Naive thymus-derived CD8-positive, alpha-beta T cell (primary cell): ENCODE measurements at regions not wholly inside any gene's neighbourhood (a gene's known extent, or its start where the extent isn't known, plus 50 kb on each side); places are given as distances from the start of the nearest gene placed in this dataset.
A peak's percentile ranks its signal among the peaks of the same experiment; 100 is the strongest.
"Not testable (repeated sequence)": the region's sequence is repeated elsewhere in the genome, so short reads cannot be mapped to it uniquely, and the experiment has no call there.

Experiments
- ATAC-seq, 2 donors: fragments of 150-1000 bp; cut with Tn5 transposase in 1 of 2; sonication (Bioruptor Pico), chemical (Tn5 transposase) in 1 of 2; 1 replicate in 1 of 2; 2 replicates in 1 of 2; pipeline ENCODE4 v1.10.0; 2021; ENCODE audit warnings: mild to moderate bottlenecking in 2 of 2, moderate library complexity in 2 of 2
- POLR2A ChIA-PET: fragments of 350-600 bp; sonication (Branson Sonifier 250); formaldehyde crosslinking; loops from one replicate; lab custom pipeline; 2021; ENCODE audit warnings: antibody characterized with exemption; lab: Charles Lee
- DNase-seq, 10 donors: peaks; one replicate each; pipeline versions ENCODE4 v3.0.0 to v3.0.0-alpha.2; 2020 to 2022
- H3K27ac Mint-ChIP-seq, 10 donors: one replicate each; pipeline ENCODE4 v1.8.0; 2020 to 2022; ENCODE audit warnings: mild to moderate bottlenecking in 10 of 10, mixed read lengths in 10 of 10, moderate library complexity in 4 of 10, inconsistent platforms in 1 of 10
- H3K27me3 Mint-ChIP-seq, 5 donors: one replicate each; pipeline ENCODE4 v1.8.0; 2021 to 2022; ENCODE audit warnings: mixed read lengths in 5 of 5
- H3K36me3 Mint-ChIP-seq, 3 donors: one replicate each; pipeline ENCODE4 v1.8.0; 2020 to 2022; ENCODE audit warnings: mixed read lengths in 3 of 3, mild to moderate bottlenecking in 2 of 3, inconsistent platforms in 1 of 3
- H3K4me1 Mint-ChIP-seq, 4 donors: one replicate each; pipeline ENCODE4 v1.8.0; 2021 to 2022; ENCODE audit warnings: mixed read lengths in 4 of 4
- H3K4me3 Mint-ChIP-seq, 10 donors: one replicate each; pipeline ENCODE4 v1.8.0; 2020 to 2022; ENCODE audit warnings: mild to moderate bottlenecking in 10 of 10, mixed read lengths in 10 of 10, moderate library complexity in 6 of 10, inconsistent platforms in 1 of 10
- H3K9me3 Mint-ChIP-seq, 9 donors: one replicate each; pipeline ENCODE4 v1.8.0; 2020 to 2022; ENCODE audit warnings: mixed read lengths in 9 of 9, mild to moderate bottlenecking in 3 of 9, inconsistent platforms in 1 of 9, moderate library complexity in 1 of 9

DNA sequence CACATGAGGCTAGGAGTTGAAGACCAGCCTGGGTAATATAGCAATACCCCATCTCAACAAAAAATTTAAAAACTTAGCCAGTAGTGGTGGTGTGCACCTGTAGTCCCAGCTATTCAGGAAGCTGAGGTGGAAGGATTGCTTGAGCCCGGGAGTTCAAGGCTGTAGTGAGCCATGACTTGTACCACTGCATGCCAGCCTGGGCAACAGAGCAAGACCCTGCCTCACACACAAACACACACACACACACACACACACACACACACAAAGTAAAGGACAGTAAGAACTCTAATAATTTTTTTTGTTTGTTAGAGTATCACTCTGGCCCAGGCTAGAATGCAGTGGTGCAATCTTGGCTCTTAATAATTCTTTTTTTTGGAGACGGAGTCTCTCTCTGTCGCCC, 138.0 kb upstream of the SOD1 start:
- DNase-seq (no peak), ATAC-seq (no peak)
- Mint-ChIP-seq H3K4me1 (peaks cover 0 to 9% (median 2%) of the 10 kb centered on the region in 4 donors), H3K27me3 (no peaks in the 10 kb centered on the region), H3K9me3 (no peaks in the 10 kb centered on the region), H3K36me3 (no peaks in the 10 kb centered on the region), H3K4me3 (no peak overlapping the region), H3K27ac (no peak overlapping the region)
- POLR2A ChIA-PET: no interaction called here

DNA sequence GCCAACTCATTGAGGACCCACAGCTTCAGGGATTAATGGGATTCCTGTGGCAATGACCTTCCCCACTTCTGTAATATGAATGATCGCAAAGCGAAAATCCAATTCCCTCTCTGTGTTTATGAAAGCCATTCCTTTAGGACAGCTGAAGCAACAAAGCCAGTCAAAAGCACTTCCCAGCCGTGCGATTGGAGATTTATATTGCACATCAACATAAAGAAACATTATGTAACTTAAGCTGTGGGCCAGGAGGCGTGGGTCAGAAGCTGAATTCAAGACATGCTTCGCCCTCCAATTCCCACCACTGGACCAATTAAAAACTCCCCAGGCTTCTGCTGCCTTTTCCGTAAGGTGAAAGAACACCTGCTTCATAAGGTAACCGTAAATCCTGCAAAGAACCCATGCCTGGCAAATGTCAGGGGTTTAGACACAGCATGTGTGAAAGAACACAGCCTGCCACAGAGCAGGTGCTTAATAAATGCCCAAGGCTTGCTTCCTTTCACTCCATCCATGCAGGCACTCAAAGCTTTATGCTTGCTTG, 138.9 kb upstream of the SOD1 start:
- Mint-ChIP-seq H3K27me3 (no peaks in the 10 kb centered on the region), H3K36me3 (no peaks in the 10 kb centered on the region), H3K27ac (no peak overlapping the region), H3K9me3 (no peaks in the 10 kb centered on the region), H3K4me1 (peaks cover 0 to 7% (median 0%) of the 10 kb centered on the region in 4 donors), H3K4me3 (no peak overlapping the region)
- POLR2A ChIA-PET: no interaction called here
- no peak for DNase-seq
- ATAC-seq: no peak

- Mint-ChIP-seq H3K27ac (no peak overlapping the region), H3K36me3 (no peaks in the 10 kb centered on the region), H3K4me1 (peaks cover 0 to 7% (median 4%) of the 10 kb centered on the region in 4 donors), H3K4me3 (no peak overlapping the region), H3K9me3 (no peaks in the 10 kb centered on the region), H3K27me3 (peaks cover 0 to 3% (median 0%) of the 10 kb centered on the region in 5 donors)
- POLR2A ChIA-PET: no interaction called here
- no peak for DNase-seq
- no peak for ATAC-seq
Measured at GRCh38 chr21:31518580-31518979, 140.9 kb upstream of the SOD1 start.

DNA sequence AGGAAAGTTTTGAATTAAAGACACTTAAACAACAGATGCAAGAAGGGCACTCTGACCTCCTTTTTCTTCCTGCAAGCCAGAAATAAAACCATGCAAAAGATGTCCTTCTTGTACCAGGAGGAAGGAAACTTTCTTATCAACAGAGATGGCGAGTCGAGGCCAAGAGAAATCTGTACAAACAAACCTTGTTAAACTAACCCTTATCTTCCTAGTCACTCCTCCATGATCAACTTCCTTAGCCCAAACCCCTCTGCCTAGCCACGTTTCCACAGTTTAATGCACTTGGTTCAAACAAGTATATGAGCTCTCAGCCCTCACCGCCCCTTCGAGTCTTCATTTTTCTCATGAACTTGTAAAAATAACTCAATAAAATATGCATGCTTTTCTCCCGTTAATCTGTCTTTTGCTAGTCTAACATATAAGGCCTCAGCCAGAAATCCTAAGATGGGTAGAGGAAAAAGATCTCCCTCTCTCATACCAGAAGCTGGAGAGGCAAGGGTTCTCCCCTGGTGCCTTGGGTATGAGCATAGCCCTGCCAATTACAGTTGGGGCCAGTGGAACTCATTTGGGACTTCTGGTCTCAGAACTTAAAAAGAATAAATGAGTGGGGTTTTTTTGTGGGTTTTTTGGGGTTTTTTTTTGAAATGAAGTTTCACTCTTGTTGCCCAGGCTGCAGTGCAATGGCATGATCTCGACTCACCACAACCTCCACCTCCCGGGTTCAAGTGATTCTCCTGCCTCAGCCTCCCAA, 141.7 kb upstream of the SOD1 start:
- Mint-ChIP-seq H3K27me3 (peaks cover 0 to 3% (median 0%) of the 10 kb centered on the region in 5 donors), H3K4me1 (peaks cover 0 to 7% (median 4%) of the 10 kb centered on the region in 4 donors), H3K4me3 (no peak overlapping the region), H3K27ac (no peak overlapping the region), H3K9me3 (no peaks in the 10 kb centered on the region), H3K36me3 (no peaks in the 10 kb centered on the region)
- POLR2A ChIA-PET: no interaction called here
- no peak for ATAC-seq
- DNase-seq: no peak

DNA sequence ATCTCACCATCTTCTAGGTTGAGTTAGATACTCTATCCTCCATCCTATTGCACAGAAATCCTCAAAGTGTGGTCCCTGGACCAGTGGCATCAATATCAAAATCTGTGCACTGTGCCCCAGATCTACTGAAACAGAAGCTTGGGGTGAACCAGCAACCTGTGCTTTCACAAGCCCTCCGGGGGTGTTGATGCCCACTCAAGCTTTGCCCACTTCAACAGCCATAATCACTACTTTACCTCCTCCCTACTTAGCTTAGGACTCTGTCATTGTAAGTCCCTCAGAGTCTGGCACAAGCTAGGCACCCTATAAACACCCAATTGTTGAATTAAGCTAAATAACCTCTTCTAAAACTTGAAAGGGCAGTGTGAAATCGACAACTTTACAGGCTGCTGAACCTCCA, 144.2 kb upstream of the SOD1 start:
- ATAC-seq (no peak), DNase-seq (no peak)
- Mint-ChIP-seq H3K27me3 (peaks cover 0 to 3% (median 0%) of the 10 kb centered on the region in 5 donors), H3K36me3 (no peaks in the 10 kb centered on the region), H3K4me3 (no peak overlapping the region), H3K4me1 (peaks cover under 1 to 11% (median 4%) of the 10 kb centered on the region in 4 donors), H3K27ac (peak overlapping the region in 1 of 10 donors; percentile 18), H3K9me3 (no peaks in the 10 kb centered on the region)
- POLR2A ChIA-PET: no interaction called here

DNA sequence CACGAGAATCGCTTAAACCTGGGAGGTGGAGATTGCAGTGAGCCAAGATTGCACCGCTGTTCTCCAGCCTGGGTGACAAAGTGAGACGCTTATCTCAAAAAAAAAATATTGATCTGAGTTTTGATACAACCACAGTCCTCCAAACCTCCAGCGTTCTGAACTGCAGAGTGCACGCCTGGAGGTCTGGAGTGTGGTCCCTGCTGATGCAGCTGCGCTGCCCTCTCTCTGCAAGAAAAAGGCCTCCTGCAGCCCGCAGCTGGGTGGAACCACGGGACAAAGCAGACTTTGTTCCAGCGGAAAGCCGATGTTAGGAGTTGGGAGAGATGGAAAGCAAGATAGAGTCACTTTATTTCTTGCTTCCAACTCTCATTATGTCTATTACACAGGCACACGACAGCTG, 144.9 kb upstream of the SOD1 start:
- H3K27me3 Mint-ChIP-seq: peaks cover 0 to 3% (median 0%) of the 10 kb centered on the region in 5 donors
- H3K9me3 Mint-ChIP-seq: no peaks in the 10 kb centered on the region
- no peak overlapping the region for H3K4me3 Mint-ChIP-seq
- H3K27ac Mint-ChIP-seq: no peak overlapping the region
- no peak for DNase-seq
- no peak for ATAC-seq
- H3K36me3 Mint-ChIP-seq: no peaks in the 10 kb centered on the region
- POLR2A ChIA-PET: no interaction called here
- peaks cover 7 to 15% (median 8%) of the 10 kb centered on the region in 4 donors for H3K4me1 Mint-ChIP-seq

DNA sequence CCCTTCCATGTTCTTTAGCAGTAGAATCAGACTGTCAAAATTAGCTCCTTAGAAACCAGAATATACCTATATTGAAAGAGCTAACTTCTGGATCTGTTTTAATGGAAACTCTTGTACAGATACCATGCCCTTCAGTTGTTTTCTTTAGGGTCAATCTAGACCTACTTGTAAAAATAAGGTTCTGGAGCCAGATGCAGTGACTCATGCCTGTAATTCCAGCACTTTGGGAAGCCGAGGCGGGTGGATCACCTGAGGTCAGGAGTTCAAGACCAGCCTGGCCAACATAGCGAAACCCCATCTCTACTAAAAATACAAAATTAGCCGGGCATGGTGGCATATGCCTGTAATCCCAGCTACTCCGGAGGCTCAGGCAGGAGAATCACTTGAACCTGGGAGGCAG, 146.0 kb upstream of the SOD1 start:
- H3K4me3 Mint-ChIP-seq, H3K27me3 Mint-ChIP-seq, POLR2A ChIA-PET, ATAC-seq, H3K36me3 Mint-ChIP-seq, H3K27ac Mint-ChIP-seq, H3K9me3 Mint-ChIP-seq, DNase-seq: not testable (repeated sequence)
- H3K4me1 Mint-ChIP-seq: peaks cover 13 to 23% (median 15%) of the 10 kb centered on the region in 4 donors

DNA sequence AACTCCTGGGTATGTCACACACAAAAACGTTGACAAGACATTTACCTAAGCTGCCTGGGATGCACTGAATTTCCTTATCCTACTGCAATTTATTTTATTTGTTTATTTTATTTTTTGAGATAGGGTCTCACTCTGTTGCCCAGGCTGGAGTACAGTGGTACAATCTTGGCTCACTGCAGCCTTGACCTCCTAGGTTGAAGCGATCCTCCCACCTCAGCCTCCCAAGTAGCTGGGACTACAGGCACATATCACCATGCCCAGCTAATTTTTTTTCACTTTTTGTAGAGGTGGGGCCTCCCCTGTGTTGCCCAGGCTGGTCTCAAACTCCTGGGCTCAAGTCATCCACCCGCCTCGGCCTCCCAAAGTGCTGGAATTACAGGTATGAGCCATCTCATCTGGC, 147.5 kb upstream of the SOD1 start:
- H3K9me3 Mint-ChIP-seq, H3K36me3 Mint-ChIP-seq, POLR2A ChIA-PET, H3K4me3 Mint-ChIP-seq, ATAC-seq, DNase-seq, H3K27ac Mint-ChIP-seq, H3K27me3 Mint-ChIP-seq: not testable (repeated sequence)
- H3K4me1 Mint-ChIP-seq: peaks cover 15 to 19% (median 16%) of the 10 kb centered on the region in 4 donors

- H3K27me3 Mint-ChIP-seq: peaks cover 0 to 3% (median 0%) of the 10 kb centered on the region in 5 donors
- H3K9me3 Mint-ChIP-seq: no peaks in the 10 kb centered on the region
- POLR2A ChIA-PET: no interaction called here
- H3K4me1 Mint-ChIP-seq: peaks cover 17 to 25% (median 22%) of the 10 kb centered on the region in 4 donors
- no peak overlapping the region for H3K4me3 Mint-ChIP-seq
- H3K36me3 Mint-ChIP-seq: no peaks in the 10 kb centered on the region
- ATAC-seq: no peak
- DNase-seq: no peak
- no peak overlapping the region for H3K27ac Mint-ChIP-seq
Measured at GRCh38 chr21:31511258-31511657, 148.2 kb upstream of the SOD1 start.

DNA sequence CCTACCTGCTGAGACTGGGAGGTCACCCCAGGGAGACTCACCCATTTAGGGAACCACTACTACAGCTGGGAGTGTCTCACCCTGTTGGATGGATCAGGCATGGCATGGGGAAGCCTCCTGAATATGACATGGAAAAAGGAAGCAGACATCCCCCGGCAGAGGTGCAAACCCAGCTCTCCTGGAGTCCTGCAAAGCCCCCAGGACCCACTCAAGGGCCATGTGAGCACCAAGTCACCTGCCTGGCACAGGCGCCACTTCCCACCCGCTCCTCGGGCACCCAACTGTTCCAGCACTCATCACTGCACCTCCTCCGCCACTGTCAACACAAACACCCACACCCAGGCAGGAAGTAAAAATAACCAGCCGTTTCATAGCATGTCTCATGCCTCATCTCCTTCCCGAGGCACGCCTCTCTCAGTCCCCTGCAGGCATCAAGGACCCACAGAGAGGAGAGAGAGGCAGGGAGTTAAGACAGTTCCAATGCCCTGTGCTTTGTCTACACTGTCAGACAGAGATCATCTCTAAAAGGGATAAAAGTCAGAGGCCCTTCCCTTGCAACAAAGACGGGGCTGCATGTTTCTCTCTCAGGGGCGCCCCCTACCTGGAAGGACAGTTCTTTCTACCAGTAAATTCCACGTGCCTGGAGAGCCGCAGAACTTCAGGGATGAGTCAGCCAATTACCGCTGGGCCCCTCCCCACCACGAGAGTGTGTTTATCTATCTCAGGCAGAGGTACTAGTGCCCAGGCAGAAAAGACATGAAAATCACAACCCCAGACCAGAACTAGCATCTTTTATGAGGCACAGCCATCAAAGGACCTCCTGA, 150.1 kb upstream of the SOD1 start:
- POLR2A ChIA-PET: no interaction called here
- peak overlapping the region in 8 of 10 donors; percentile 0 to 51 (median 34) for H3K4me3 Mint-ChIP-seq
- peak; percentile 70 to 71 for ATAC-seq
- peaks cover 16 to 35% (median 31%) of the 10 kb centered on the region in 4 donors for H3K4me1 Mint-ChIP-seq
- H3K27ac Mint-ChIP-seq: peak overlapping the region; percentile 23 to 86 (median 58)
- no peaks in the 10 kb centered on the region for H3K36me3 Mint-ChIP-seq
- H3K27me3 Mint-ChIP-seq: no peaks in the 10 kb centered on the region
- no peaks in the 10 kb centered on the region for H3K9me3 Mint-ChIP-seq
- DNase-seq: peak; percentile 15 to 68 (median 48)

GRCh38 chr21:31505975-31506374, 153.5 kb upstream of the SOD1 start:
- Mint-ChIP-seq H3K27me3 (no peaks in the 10 kb centered on the region), H3K4me1 (peaks cover 18 to 37% (median 31%) of the 10 kb centered on the region in 4 donors), H3K9me3 (no peaks in the 10 kb centered on the region), H3K36me3 (no peaks in the 10 kb centered on the region), H3K4me3 (peak overlapping the region in 6 of 10 donors; percentile 0 to 46 (median 8)), H3K27ac (peak overlapping the region; percentile 0 to 85 (median 28))
- POLR2A ChIA-PET: interaction anchor here (0.7 kb wide), 1 partner anchor 106 kb away, joined by 5 read pairs; no protein-coding TSS in a partner anchor
- DNase-seq (peak in 3 of 10 donors; percentile 11 to 30 (median 27)), ATAC-seq (peak; percentile 58 to 61)

GRCh38 chr21:31503939-31504338, 155.6 kb upstream of the SOD1 start:
- Mint-ChIP-seq H3K27ac (peak overlapping the region in 3 of 10 donors; percentile 34 to 63 (median 61)), H3K9me3 (no peaks in the 10 kb centered on the region), H3K36me3 (no peaks in the 10 kb centered on the region), H3K4me1 (peaks cover 9 to 22% (median 19%) of the 10 kb centered on the region in 4 donors), H3K4me3 (no peak overlapping the region), H3K27me3 (no peaks in the 10 kb centered on the region)
- DNase-seq: no peak
- POLR2A ChIA-PET: no interaction called here
- no peak for ATAC-seq

- POLR2A ChIA-PET: no interaction called here
- peaks cover 9 to 22% (median 19%) of the 10 kb centered on the region in 4 donors for H3K4me1 Mint-ChIP-seq
Measured at GRCh38 chr21:31503467-31503866, 156.0 kb upstream of the SOD1 start.

More at GRCh38 chr21:31503467-31503866, 156.0 kb upstream of the SOD1 start:
- H3K4me3 Mint-ChIP-seq: no peak overlapping the region
- H3K27me3 Mint-ChIP-seq: no peaks in the 10 kb centered on the region
- ATAC-seq (no peak), DNase-seq (no peak)
- no peaks in the 10 kb centered on the region for H3K9me3 Mint-ChIP-seq
- no peaks in the 10 kb centered on the region for H3K36me3 Mint-ChIP-seq
- no peak overlapping the region for H3K27ac Mint-ChIP-seq
